H1 (cell line): ENCODE measurements at regions not wholly inside any gene's neighbourhood (a gene's known extent, or its start where the extent isn't known, plus 50 kb on each side); places are given as distances from the start of the nearest gene placed in this dataset.
A peak's percentile ranks its signal among the peaks of the same experiment; 100 is the strongest.

Source experiments
- CTCF ChIA-PET: fragments of 300-600 bp; sonication (Branson Sonifier 250); formaldehyde crosslinking; loops from one replicate; lab custom pipeline; 2021; ENCODE audit not compliant: partially characterized antibody; lab: Charles Lee
- POLR2A ChIA-PET: fragments of 300-600 bp; sonication (Branson Sonifier 250); formaldehyde crosslinking; loops from one replicate; lab custom pipeline; 2021; ENCODE audit warnings: inconsistent platforms; ENCODE audit not compliant: partially characterized antibody; lab: Charles Lee
- DNase-seq, 2 experiments: peaks; one replicate each; pipeline versions ENCODE4 v3.0.0 to v3.0.0-alpha.2; 2010 to 2022; ENCODE audit warnings: low spot score in 2 of 2, low read depth in 1 of 2, mixed read lengths in 1 of 2
- FAIRE-seq: peaks from 2 replicates; lab custom pipeline; 2011; peaks lifted over from hg19 to GRCh38; lab: Jason Lieb, UNC
- H2AFZ ChIP-seq: 2 replicates; pipeline ENCODE4 v1.8.1; 2012; ENCODE audit warnings: low read length, inconsistent platforms
- H2AK5ac ChIP-seq: 2 replicates; pipeline ENCODE4 v1.6.1; 2013; ENCODE audit warnings: low read depth, low read length
- H2BK120ac ChIP-seq: replicated peaks from 2 replicates; pipeline ENCODE3; 2013; ENCODE audit warnings: low read depth, low read length, inconsistent platforms
- H2BK12ac ChIP-seq: 2 replicates; pipeline ENCODE4 v1.6.1; 2013; ENCODE audit warnings: low read depth, low read length
- H2BK15ac ChIP-seq: 2 replicates; pipeline ENCODE4 v1.6.1; 2013; ENCODE audit warnings: low read length
- H2BK20ac ChIP-seq: 2 replicates; pipeline ENCODE4 v1.6.1; 2013; ENCODE audit warnings: low read length
- H2BK5ac ChIP-seq: 2 replicates; pipeline ENCODE4 v1.6.1; 2013; ENCODE audit warnings: low read depth, low read length
- H3K14ac ChIP-seq: 2 replicates; pipeline ENCODE4 v1.6.1; 2013; ENCODE audit warnings: inconsistent platforms; ENCODE audit not compliant: insufficient read length
- H3K18ac ChIP-seq: 2 replicates; pipeline ENCODE4 v1.6.1; 2013; ENCODE audit warnings: low read length; ENCODE audit errors: extremely low read depth
- H3K23ac ChIP-seq: 2 replicates; pipeline ENCODE4 v1.6.1; 2013; ENCODE audit warnings: inconsistent platforms; ENCODE audit not compliant: insufficient read length
- H3K23me2 ChIP-seq: 2 replicates; pipeline ENCODE4 v1.6.1; 2013; ENCODE audit warnings: low read depth, low read length
- H3K27ac ChIP-seq: 2 replicates; pipeline ENCODE4 v1.6.1; 2011; ENCODE audit warnings: low read depth, low read length, inconsistent platforms
- H3K27me3 ChIP-seq, 4 experiments: replicated peaks in 1 of 4; 1 replicate in 1 of 4; 2 replicates in 3 of 4; pipeline versions ENCODE4 v1.6.1 to v1.8.1; 2011 to 2013; ENCODE audit warnings: low read length in 3 of 4, mild to moderate bottlenecking in 3 of 4, inconsistent platforms in 2 of 4, mixed read lengths in 2 of 4, moderate library complexity in 1 of 4; ENCODE audit not compliant: control insufficient read depth in 3 of 4, insufficient read depth in 3 of 4; ENCODE audit errors: extremely low read depth in 1 of 4
- H3K36me3 ChIP-seq, 4 experiments: 2 replicates each; pipeline versions ENCODE4 v1.6.1 to v1.8.1; 2011 to 2013; ENCODE audit warnings: mild to moderate bottlenecking in 4 of 4, low read length in 3 of 4, moderate library complexity in 2 of 4, control low read depth in 1 of 4, inconsistent platforms in 1 of 4; ENCODE audit not compliant: insufficient read depth in 4 of 4, control insufficient read depth in 2 of 4
- H3K4ac ChIP-seq: replicated peaks from 2 replicates; pipeline ENCODE3; 2013; ENCODE audit warnings: low read length, low read depth, mixed read lengths, inconsistent platforms; ENCODE audit not compliant: insufficient read length
- H3K4me1 ChIP-seq, 4 experiments: replicated peaks in 1 of 4; 1 replicate in 1 of 4; 2 replicates in 3 of 4; pipeline versions ENCODE4 v1.6.1 to v1.8.1; 2011 to 2013; ENCODE audit warnings: low read length in 3 of 4, inconsistent platforms in 2 of 4, mixed read lengths in 1 of 4; ENCODE audit not compliant: insufficient read depth in 4 of 4, control insufficient read depth in 3 of 4
- H3K4me2 ChIP-seq, 2 experiments: 2 replicates each; pipeline versions ENCODE4 v1.6.1 to v1.8.1; 2011 to 2013; ENCODE audit warnings: low read depth in 2 of 2, low read length in 2 of 2, control low read depth in 1 of 2, inconsistent platforms in 1 of 2, mild to moderate bottlenecking in 1 of 2; ENCODE audit not compliant: insufficient read depth in 1 of 2
- H3K4me3 ChIP-seq, 4 experiments: fragments of 200-600, 300-600 bp in 1 of 4; sonication (generic), shearing (Covaris generic), sonication (Bioruptor Twin) in 1 of 4; 2 replicates each; pipeline versions ENCODE4 v1.5.1 to v1.8.1; 2011 to 2016; ENCODE audit warnings: low read length in 4 of 4, low read depth in 3 of 4, control low read depth in 2 of 4, inconsistent platforms in 2 of 4, mild to moderate bottlenecking in 2 of 4, mixed read lengths in 1 of 4, moderate library complexity in 1 of 4; ENCODE audit not compliant: insufficient read depth in 2 of 4; ENCODE audit errors: extremely low read depth in 1 of 4
- H3K56ac ChIP-seq: replicated peaks from 2 replicates; pipeline ENCODE3; 2013; ENCODE audit warnings: low read depth, mild to moderate bottlenecking, mixed read lengths, low read length, inconsistent platforms; ENCODE audit not compliant: insufficient read length
- H3K79me1 ChIP-seq: 2 replicates; pipeline ENCODE4 v1.6.1; 2013; ENCODE audit warnings: low read depth, low read length, control low read depth
- H3K79me2 ChIP-seq, 2 experiments: 2 replicates each; pipeline versions ENCODE4 v1.6.1 to v1.8.1; 2012 to 2013; ENCODE audit warnings: low read length in 2 of 2, mild to moderate bottlenecking in 2 of 2, inconsistent platforms in 1 of 2; ENCODE audit not compliant: insufficient read depth in 2 of 2, control insufficient read depth in 1 of 2
- H3K9ac ChIP-seq, 4 experiments: replicated peaks in 1 of 4; 1 replicate in 1 of 4; 2 replicates in 3 of 4; pipeline versions ENCODE4 v1.6.1 to v1.8.1; 2011 to 2013; ENCODE audit warnings: low read depth in 3 of 4, low read length in 3 of 4, control low read depth in 2 of 4, mild to moderate bottlenecking in 2 of 4, moderate library complexity in 2 of 4, inconsistent platforms in 1 of 4; ENCODE audit errors: extremely low read depth in 1 of 4
- H3K9me3 ChIP-seq, 2 experiments: 2 replicates each; pipeline versions ENCODE4 v1.6.1 to v1.8.1; 2012 to 2013; ENCODE audit warnings: mild to moderate bottlenecking in 2 of 2, moderate library complexity in 2 of 2, control low read depth in 1 of 2, inconsistent platforms in 1 of 2, low read depth in 1 of 2, low read length in 1 of 2, mixed read lengths in 1 of 2; ENCODE audit not compliant: insufficient read depth in 2 of 2
- H4K20me1 ChIP-seq, 2 experiments: replicated peaks in 1 of 2; 2 replicates each; pipeline versions ENCODE3 to v1.8.1; 2011 to 2013; ENCODE audit warnings: inconsistent platforms in 2 of 2, low read length in 2 of 2, mild to moderate bottlenecking in 1 of 2; ENCODE audit not compliant: insufficient read depth in 2 of 2, control insufficient read depth in 1 of 2
- H4K5ac ChIP-seq: 2 replicates; pipeline ENCODE4 v1.6.1; 2013; ENCODE audit warnings: low read length, low read depth, mixed read lengths, inconsistent platforms; ENCODE audit not compliant: insufficient read length
- H4K8ac ChIP-seq: 2 replicates; pipeline ENCODE4 v1.8.0; 2013; ENCODE audit warnings: mild to moderate bottlenecking, moderate library complexity, low read length, inconsistent platforms; ENCODE audit not compliant: insufficient read depth; ENCODE audit errors: extremely low read depth
- H4K91ac ChIP-seq: replicated peaks from 2 replicates; pipeline ENCODE3; 2013; ENCODE audit warnings: low read length, mixed read lengths, inconsistent platforms; ENCODE audit not compliant: insufficient read length
- BACH1 ChIP-seq: IDR thresholded peaks from 2 replicates; pipeline ENCODE4 v1.6.1; 2012; ENCODE audit warnings: low read length, improper control_type of control experiment
- CHD1 ChIP-seq: IDR thresholded peaks from 2 replicates; pipeline ENCODE4 v1.6.1; 2012; ENCODE audit warnings: low read depth, low read length, improper control_type of control experiment
- EZH2 ChIP-seq: fragments of 200-600 bp; sonication (generic); IDR thresholded peaks from 2 replicates; pipeline ENCODE4 v1.7.1; 2012; ENCODE audit warnings: low read depth, mild to moderate bottlenecking, moderate library complexity, low read length, inconsistent platforms; ENCODE audit not compliant: severe bottlenecking
- FOSL1 ChIP-seq: IDR thresholded peaks from 2 replicates; pipeline ENCODE4 v1.6.1; 2011; ENCODE audit warnings: mild to moderate bottlenecking, low read depth, low read length, moderate library complexity; ENCODE audit not compliant: insufficient read depth
- NRF1 ChIP-seq: IDR thresholded peaks from 2 replicates; pipeline ENCODE4 v1.6.1; 2011; ENCODE audit warnings: mild to moderate bottlenecking, low read depth, low read length, improper control_type of control experiment
- POU5F1 ChIP-seq: IDR thresholded peaks from 2 replicates; pipeline ENCODE4 v1.6.1; 2011; ENCODE audit warnings: low read depth, mild to moderate bottlenecking, low read length, moderate library complexity
- SP2 ChIP-seq: IDR thresholded peaks from 2 replicates; pipeline ENCODE4 v1.6.1; 2012; ENCODE audit warnings: mild to moderate bottlenecking, low read length, inconsistent platforms
- SP4 ChIP-seq: IDR thresholded peaks from 2 replicates; pipeline ENCODE4 v1.6.1; 2012; ENCODE audit warnings: low read length, inconsistent platforms
- TEAD4 ChIP-seq: IDR thresholded peaks from 2 replicates; pipeline ENCODE4 v1.6.1; 2012; ENCODE audit warnings: low read depth, low read length, inconsistent platforms, mixed read lengths
- WGBS, 2 experiments: shearing (Covaris generic) in 1 of 2; methylation state at CpG; one replicate each; pipeline versions ENCODE4 v1.1.6 to v1.1.7; 2013 to 2015; ENCODE audit warnings: low lambda C conversion rate in 2 of 2, mixed read lengths in 2 of 2, inconsistent platforms in 1 of 2, low coverage in 1 of 2, missing lambda C conversion rate in 1 of 2; ENCODE audit not compliant: insufficient replicate concordance in 2 of 2, insufficient coverage in 1 of 2, insufficient read length in 1 of 2; ENCODE audit errors: extremely low coverage in 1 of 2, missing lambda C conversion rate in 1 of 2; 5-methylcytosine and 5-hydroxymethylcytosine counted together

DNA sequence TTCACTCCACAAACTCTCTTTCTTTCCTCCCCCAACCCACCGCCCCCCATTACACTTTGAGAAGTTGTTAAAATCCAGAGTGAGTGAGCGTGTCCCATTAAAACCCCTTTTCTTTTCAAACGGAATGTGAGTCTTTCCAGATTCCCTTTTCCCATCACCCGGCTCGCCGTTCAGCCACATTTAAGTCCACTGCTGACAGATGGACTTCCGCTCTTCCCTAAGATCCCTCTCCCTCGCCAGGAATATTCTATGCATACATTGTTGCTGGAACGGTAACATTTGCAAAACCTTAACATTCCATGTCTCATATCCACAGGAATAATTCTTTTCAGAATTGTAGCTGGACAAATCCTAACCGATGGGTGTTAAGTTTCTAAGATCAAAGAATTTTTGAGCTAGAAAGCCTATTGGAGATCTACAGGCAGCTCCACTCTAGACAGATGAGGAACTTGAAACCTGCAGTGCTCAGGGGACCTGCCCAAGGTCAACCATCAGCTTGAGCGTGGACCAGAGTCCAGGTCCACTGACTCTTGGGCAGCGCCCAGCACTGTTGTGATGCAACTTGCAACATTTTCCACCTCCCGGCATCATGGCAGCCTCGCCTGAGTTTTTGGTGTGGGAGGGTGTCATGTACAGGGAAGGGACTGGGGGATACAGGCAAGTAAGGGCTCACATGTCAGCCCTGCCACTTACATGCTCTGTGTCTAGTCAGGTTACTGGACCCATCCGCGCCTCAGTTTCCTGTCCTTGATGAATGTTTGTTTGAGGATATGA is 500.1 kb downstream of the CCDC171 start:
- Histone ChIP-seq H4K91ac (no peak overlapping the region), H2BK12ac (no peak overlapping the region), H3K4me3 (no peak overlapping the region), H2BK5ac (no peak overlapping the region), H3K9ac (no peak overlapping the region), H2BK120ac (no peak overlapping the region), H3K27me3 (no peaks in the 10 kb centered on the region), H2BK15ac (no peak overlapping the region), H3K79me1 (no peaks in the 10 kb centered on the region), H3K27ac (no peak overlapping the region), H4K8ac (no peak overlapping the region), H3K9me3 (no peaks in the 10 kb centered on the region), H3K4me2 (no peak overlapping the region), H3K23me2 (no peaks in the 10 kb centered on the region; the same call in 1 of the 2 replicates), H3K14ac (no peak overlapping the region), H3K4ac (peak overlapping the region; percentile 57), H2AK5ac (no peak overlapping the region), H3K4me1 (peaks cover 0 to 3% (median 0%) of the 10 kb centered on the region in 4 experiments; a peak in 1 of 7 replicates), H3K79me2 (no peaks in the 10 kb centered on the region), H3K36me3 (no peaks in the 10 kb centered on the region), H3K23ac (no peak overlapping the region), H3K56ac (no peak overlapping the region), H2AFZ (no peak overlapping the region), H3K18ac (no peak overlapping the region), H2BK20ac (no peak overlapping the region), H4K20me1 (no peaks in the 10 kb centered on the region), H4K5ac (no peak overlapping the region)
- CTCF ChIA-PET, result interaction anchor here (0.7 to 1.8 kb wide), 4 partner anchors 12 to 79 kb away, joined by 3 to 7 read pairs (median 3); no protein-coding TSS in a partner anchor
- WGBS, 2 experiments, result 93 to 100% methylated on average over 1 to 16 of the region's 16 CpGs
- DNase-seq, result no peak
- TF ChIP-seq NRF1, result no peak
- no peak for TF ChIP-seq POU5F1
- no peak for TF ChIP-seq SP4
- no peak for TF ChIP-seq EZH2
- TF ChIP-seq BACH1, result no peak
- no peak for TF ChIP-seq CHD1
- TF ChIP-seq SP2, result no peak
- TF ChIP-seq TEAD4, result no peak
- TF ChIP-seq FOSL1, result no peak
- no peak for FAIRE-seq
- POLR2A ChIA-PET, result no interaction called here
